ENCODE measurements at regions not wholly inside any gene's neighbourhood (a gene's known extent, or its start where the extent isn't known, plus 50 kb on each side); places are given as distances from the start of the nearest gene placed in this dataset.

GRCh38 chr2:18218160-18218933, 339.9 kb downstream of the KCNS3 start:
- TF ChIP-seq CTCF (IDR thresholded peaks at IDR 0.05) (no peak), POLR2A (IDR thresholded peaks at IDR 0.05) (no peak)
